Sigmoid colon (tissue), 4 donors: ENCODE measurements at regions not wholly inside any gene's neighbourhood (a gene's known extent, or its start where the extent isn't known, plus 50 kb on each side); places are given as distances from the start of the nearest gene placed in this dataset.

ENCODE experiments used
- CTCF ChIP-seq, 4 experiments: fragments of 450-650 bp in 3 of 4; fragments of 200-600 bp in 1 of 4; IDR thresholded peaks; one replicate each; pipeline ENCODE4 v1.5.1; 2016 to 2019; ENCODE audit warnings: antibody characterized with exemption in 4 of 4, mild to moderate bottlenecking in 3 of 4, moderate library complexity in 2 of 4
- POLR2A ChIP-seq, 2 donors: fragments of 450-650 bp; IDR thresholded peaks; one replicate each; pipeline ENCODE4 v1.6.1; 2016; ENCODE audit warnings: antibody characterized with exemption in 2 of 2, mild to moderate bottlenecking in 2 of 2, moderate library complexity in 2 of 2
- POLR2AphosphoS5 ChIP-seq, 4 donors: sonication (generic); formaldehyde crosslinking; IDR thresholded peaks; one replicate each; pipeline ENCODE4 v1.6.1; 2017; ENCODE audit warnings: antibody characterized with exemption in 4 of 4

- no peak for TF ChIP-seq CTCF (IDR thresholded peaks at IDR 0.05)
- no peak for TF ChIP-seq POLR2A (IDR thresholded peaks at IDR 0.05)
- no peak for TF ChIP-seq POLR2AphosphoS5 (IDR thresholded peaks at IDR 0.05)
Observed at GRCh38 chr2:226158229-226158628, 641.4 kb downstream of the IRS1 start.
